Tibial nerve (tissue), 4 donors: ENCODE measurements at regions not wholly inside any gene's neighbourhood (a gene's known extent, or its start where the extent isn't known, plus 50 kb on each side); places are given as distances from the start of the nearest gene placed in this dataset.

Experiments used
- DNase-seq, 2 donors: peaks; one replicate each; pipeline ENCODE4 v3.0.0-alpha.2; 2019; ENCODE audit warnings: low spot score in 2 of 2
- H3K27ac ChIP-seq, 4 donors: fragments of 200-600 bp; sonication (generic) in 3 of 4; one replicate each; pipeline ENCODE4 v1.5.1; 2017 to 2019; ENCODE audit warnings: mild to moderate bottlenecking in 1 of 4
- H3K27me3 ChIP-seq, 2 donors: fragments of 200-600 bp; sonication (generic) in 1 of 2; one replicate each; pipeline versions ENCODE4 v1.5.1 to v1.6.0; 2017 to 2019
- H3K36me3 ChIP-seq, 3 donors: fragments of 200-600 bp; sonication (generic); one replicate each; pipeline ENCODE4 v1.5.1; 2018 to 2019
- H3K4me1 ChIP-seq, 4 donors: fragments of 200-600 bp; sonication (generic) in 3 of 4; one replicate each; pipeline ENCODE4 v1.5.1; 2017 to 2019
- H3K4me3 ChIP-seq, 4 donors: fragments of 200-600 bp; sonication (generic) in 3 of 4; one replicate each; pipeline ENCODE4 v1.5.1; 2017 to 2019; ENCODE audit warnings: mild to moderate bottlenecking in 1 of 4, moderate library complexity in 1 of 4
- H3K9me3 ChIP-seq, 4 donors: fragments of 200-600 bp; sonication (generic) in 3 of 4; one replicate each; pipeline ENCODE4 v1.5.1; 2017 to 2019
- CTCF ChIP-seq, 5 experiments: fragments of 200-600 bp in 3 of 5; fragments of 450-650 bp in 2 of 5; sonication (generic) in 3 of 5; IDR thresholded peaks; one replicate each; pipeline ENCODE4 v1.5.1; 2016 to 2019; ENCODE audit warnings: antibody characterized with exemption in 5 of 5, mild to moderate bottlenecking in 3 of 5, moderate library complexity in 2 of 5
- EP300 ChIP-seq, 2 donors: sonication (generic); formaldehyde crosslinking; IDR thresholded peaks; one replicate each; pipeline ENCODE4 v1.6.1; 2017; ENCODE audit warnings: antibody characterized with exemption in 2 of 2, mild to moderate bottlenecking in 1 of 2
- POLR2A ChIP-seq, 2 donors: fragments of 450-650 bp; IDR thresholded peaks; one replicate each; pipeline ENCODE4 v1.6.1; 2017; ENCODE audit warnings: antibody characterized with exemption in 2 of 2, mild to moderate bottlenecking in 2 of 2, moderate library complexity in 2 of 2
- WGBS, 2 donors: methylation state at CpG; one replicate each; pipeline ENCODE4 v1.1.5; 2018; 5-methylcytosine and 5-hydroxymethylcytosine counted together

- no peak overlapping the region for H3K4me3 ChIP-seq
- H3K36me3 ChIP-seq: no peaks in the 10 kb centered on the region
- H3K9me3 ChIP-seq: no peaks in the 10 kb centered on the region
- no peaks in the 10 kb centered on the region for H3K27me3 ChIP-seq
- no peak for DNase-seq
- WGBS, 2 donors: 25 to 31% methylated on average over 1 of the region's 1 CpG
- TF ChIP-seq EP300 (IDR thresholded peaks at IDR 0.05) (no peak), CTCF (IDR thresholded peaks at IDR 0.05) (no peak), POLR2A (IDR thresholded peaks at IDR 0.05) (no peak)
- no peaks in the 10 kb centered on the region for H3K4me1 ChIP-seq
- no peak overlapping the region for H3K27ac ChIP-seq
Observed at GRCh38 chr5:15447209-15447608, 52.8 kb upstream of the FBXL7 start.

- no peak for DNase-seq
- no peak overlapping the region for H3K27ac ChIP-seq
- H3K9me3 ChIP-seq: no peaks in the 10 kb centered on the region
- TF ChIP-seq CTCF (IDR thresholded peaks at IDR 0.05) (no peak), POLR2A (IDR thresholded peaks at IDR 0.05) (no peak), EP300 (IDR thresholded peaks at IDR 0.05) (no peak)
- no peaks in the 10 kb centered on the region for H3K27me3 ChIP-seq
- H3K36me3 ChIP-seq: no peaks in the 10 kb centered on the region
- no peak overlapping the region for H3K4me3 ChIP-seq
- no peaks in the 10 kb centered on the region for H3K4me1 ChIP-seq
Observed at GRCh38 chr5:15446552-15446951, 53.4 kb upstream of the FBXL7 start.

- H3K4me1 ChIP-seq: peaks cover 0 to 11% (median 0%) of the 10 kb centered on the region in 4 donors
- no peak overlapping the region for H3K4me3 ChIP-seq
- TF ChIP-seq CTCF (IDR thresholded peaks at IDR 0.05): no peak
- no peak for TF ChIP-seq POLR2A (IDR thresholded peaks at IDR 0.05)
- TF ChIP-seq EP300 (IDR thresholded peaks at IDR 0.05): no peak
- no peak overlapping the region for H3K27ac ChIP-seq
- H3K9me3 ChIP-seq: no peaks in the 10 kb centered on the region
- DNase-seq: no peak
- H3K27me3 ChIP-seq: no peaks in the 10 kb centered on the region
- 83 to 89% methylated on average over 1 of the region's 1 CpG for WGBS, 2 donors
- no peaks in the 10 kb centered on the region for H3K36me3 ChIP-seq
Observed at GRCh38 chr5:15442193-15442570, 57.8 kb upstream of the FBXL7 start.

GRCh38 chr5:15441433-15442192 lies 58.4 kb upstream of the FBXL7 start:
- Histone ChIP-seq H3K27me3 (no peaks in the 10 kb centered on the region), H3K4me3 (no peak overlapping the region), H3K4me1 (peaks cover 0 to 11% (median 0%) of the 10 kb centered on the region in 4 donors), H3K36me3 (no peaks in the 10 kb centered on the region), H3K9me3 (no peaks in the 10 kb centered on the region), H3K27ac (no peak overlapping the region)
- no peak for TF ChIP-seq EP300 (IDR thresholded peaks at IDR 0.05)
- no peak for TF ChIP-seq POLR2A (IDR thresholded peaks at IDR 0.05)
- no peak for TF ChIP-seq CTCF (IDR thresholded peaks at IDR 0.05)
- 78% methylated on average over 6 of the region's 6 CpGs for WGBS, 2 donors
- no peak for DNase-seq

- DNase-seq: no peak
- 62 to 70% methylated on average over 5 of the region's 5 CpGs for WGBS, 2 donors
- H3K9me3 ChIP-seq: no peaks in the 10 kb centered on the region
- H3K36me3 ChIP-seq: no peaks in the 10 kb centered on the region
- no peak for TF ChIP-seq POLR2A (IDR thresholded peaks at IDR 0.05)
- no peak overlapping the region for H3K27ac ChIP-seq
- H3K4me3 ChIP-seq: no peak overlapping the region
- H3K4me1 ChIP-seq: peaks cover 0 to 11% (median 0%) of the 10 kb centered on the region in 4 donors
- H3K27me3 ChIP-seq: no peaks in the 10 kb centered on the region
Observed at GRCh38 chr5:15440434-15440833, 59.5 kb upstream of the FBXL7 start.
